Heart left ventricle (tissue), 13 donors: ENCODE measurements at regions not wholly inside any gene's neighbourhood (a gene's known extent, or its start where the extent isn't known, plus 50 kb on each side); places are given as distances from the start of the nearest gene placed in this dataset.

Experiments
- CTCF ChIP-seq, 12 donors: fragments of 200-600 bp; sonication (generic) in 4 of 12; IDR thresholded peaks; one replicate each; pipeline versions ENCODE4 v1.5.0 to v1.8.0; 2018 to 2022; ENCODE audit warnings: antibody characterized with exemption in 12 of 12, mild to moderate bottlenecking in 5 of 12
- POLR2A ChIP-seq, 2 donors: fragments of 450-650 bp; IDR thresholded peaks; one replicate each; pipeline ENCODE4 v1.6.1; 2017; ENCODE audit warnings: antibody characterized with exemption in 2 of 2, mild to moderate bottlenecking in 2 of 2, moderate library complexity in 2 of 2
- donor health status: ischemic (EF 13 %, LVEDD 7.1; RV severe dilation, severe dysfunction).
- donor health status: DM: no; HTN: yes; CAD: no.
- donor health status: DM: no; HTN: no; CAD: no.
- donor health status: ischemic (EF 25% LVEDD 6.9; RV normal size, moderate dysfunction).
- donor health status: ischemic (EF 25% LVEDD 5.7; RV mildly dilated, moderate dysfunction).
- donor health status: ischemic (EF 35%, LVEDD 5.7; RV mildly dilated, moderate dysfunction).
- donor health status: nonischemic (EF 11% LVEDD 7.7; RV severe dilation, severe dysfunction).
- donor health status: DM: yes; HTN: yes; CAD: no.
- donor health status: PGD.
- donor health status: ischemic (EF 29% LVEDD 5.4; RV normal size, mild dysfunction).
- donor health status: nonischemic (EF 23%, LVEDD 6.1; RV moderate dilation, normal function).

GRCh38 chr4:81546777-81547176, 75.1 kb upstream of the RASGEF1B start:
- no peak for TF ChIP-seq CTCF (IDR thresholded peaks at IDR 0.05)
- TF ChIP-seq POLR2A (IDR thresholded peaks at IDR 0.05): no peak
